GM18517 (cell line): ENCODE measurements at regions not wholly inside any gene's neighbourhood (a gene's known extent, or its start where the extent isn't known, plus 50 kb on each side); places are given as distances from the start of the nearest gene placed in this dataset.
"Not testable (repeated sequence)": the region's sequence is repeated elsewhere in the genome, so short reads cannot be mapped to it uniquely, and the experiment has no call there.

ENCODE experiments used
- ATAC-seq: cut with Tn5 transposase; IDR thresholded peaks from one replicate; pipeline ENCODE4 v1.9.1; 2021; ENCODE audit warnings: mild to moderate bottlenecking, moderate library complexity; ENCODE audit not compliant: unreplicated experiment

DNA sequence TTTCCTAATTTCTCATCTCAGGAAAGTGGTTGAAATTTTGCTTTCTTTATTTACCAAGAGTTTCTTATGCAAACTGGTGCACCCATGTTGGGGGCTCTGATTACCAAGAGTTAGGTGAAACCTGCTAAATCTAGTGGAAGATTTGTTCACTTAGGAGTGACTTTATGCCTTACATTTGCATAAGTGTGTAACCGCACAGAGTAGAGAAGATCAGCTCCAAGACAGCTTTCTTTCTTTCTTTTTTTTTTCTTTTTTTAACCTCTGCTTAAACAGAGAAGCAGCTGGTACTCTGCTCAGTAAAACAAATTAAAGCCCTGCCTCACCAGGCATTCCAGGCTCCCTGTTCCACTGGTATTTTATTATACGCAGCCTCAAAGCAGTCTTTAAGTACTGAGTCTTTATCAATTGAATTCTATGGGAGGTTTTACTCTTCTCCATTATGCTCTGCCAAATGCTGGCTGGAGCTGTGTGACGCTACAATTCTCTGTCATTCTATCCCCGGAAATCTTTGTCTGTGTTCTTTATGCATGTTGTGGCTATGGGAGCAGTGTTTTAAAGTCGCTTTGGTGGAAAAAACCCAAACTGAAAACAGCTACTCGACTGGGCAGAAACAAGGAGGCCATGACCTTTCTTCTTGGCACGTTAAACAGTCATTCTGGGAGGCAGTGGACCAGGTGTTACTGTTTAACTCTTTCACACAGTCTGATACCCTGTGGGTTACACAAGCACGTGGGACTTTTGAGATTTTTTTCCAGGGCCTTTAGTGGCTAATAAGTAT is 55.2 kb upstream of the GBE1 start:
- peak; percentile 98 for ATAC-seq

DNA sequence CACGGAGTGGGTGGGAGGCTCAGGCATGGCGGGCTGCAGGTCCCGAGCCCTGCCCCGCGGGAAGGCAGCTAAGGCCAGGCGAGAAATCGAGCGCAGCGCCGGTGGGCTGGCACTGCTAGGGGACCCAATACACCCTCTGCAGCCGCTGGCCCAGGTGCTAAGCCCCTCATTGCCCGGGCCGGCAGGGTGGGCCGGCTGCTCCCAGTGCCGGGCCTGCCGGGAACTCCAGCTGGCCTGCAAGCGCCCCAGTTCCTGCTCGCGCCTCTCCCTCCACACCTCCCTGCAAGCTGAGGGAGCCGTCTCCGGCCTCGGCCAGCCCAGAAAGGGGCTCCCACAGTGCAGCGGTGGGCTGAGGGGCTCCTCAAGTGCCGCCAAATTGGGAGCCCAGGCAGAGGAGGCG is 50.7 kb upstream of the GBE1 start:
- not testable (repeated sequence) for ATAC-seq
